Vagina (tissue), 2 donors: ENCODE measurements at regions not wholly inside any gene's neighbourhood (a gene's known extent, or its start where the extent isn't known, plus 50 kb on each side); places are given as distances from the start of the nearest gene placed in this dataset.

Experiments used
- DNase-seq, 2 donors: peaks; one replicate each; pipeline ENCODE4 v3.0.0-alpha.2; 2017; ENCODE audit errors: extremely low spot score in 2 of 2
- H3K27ac ChIP-seq: fragments of 200-600 bp; sonication (generic); one replicate; pipeline ENCODE4 v1.5.1; 2019
- H3K27me3 ChIP-seq: fragments of 200-600 bp; sonication (generic); one replicate; pipeline ENCODE4 v1.5.1; 2019
- H3K36me3 ChIP-seq, 2 donors: fragments of 200-600 bp; sonication (generic); one replicate each; pipeline ENCODE4 v1.5.1; 2017 to 2019
- H3K4me1 ChIP-seq: fragments of 200-600 bp; sonication (generic); one replicate; pipeline ENCODE4 v1.5.1; 2019
- H3K4me3 ChIP-seq, 2 donors: fragments of 200-600 bp; sonication (generic); 1 replicate in 1 of 2; 2 replicates in 1 of 2; pipeline ENCODE4 v1.5.1; 2016 to 2019
- H3K9me3 ChIP-seq: fragments of 200-600 bp; sonication (generic); one replicate; pipeline ENCODE4 v1.5.1; 2019
- POLR2A ChIP-seq, 2 donors: fragments of 450-650 bp; IDR thresholded peaks; one replicate each; pipeline ENCODE4 v1.6.1; 2017; ENCODE audit warnings: antibody characterized with exemption in 2 of 2, mild to moderate bottlenecking in 2 of 2, moderate library complexity in 2 of 2
- POLR2AphosphoS5 ChIP-seq, 2 donors: sonication (generic); formaldehyde crosslinking; IDR thresholded peaks; one replicate each; pipeline ENCODE4 v1.9.0; 2017; ENCODE audit warnings: antibody characterized with exemption in 2 of 2, mild to moderate bottlenecking in 2 of 2, low read depth in 1 of 2; ENCODE audit not compliant: insufficient read depth in 1 of 2
- intact Hi-C: fragments of 100-400 bp; cut with DNase I; formaldehyde crosslinking; loops from one replicate; pipeline ENCODE4 v1.15.1; 2023
- TF ChIP-seq, protein P1 (sequence below), 3 experiments: fragments of 450-650 bp in 2 of 3; fragments of 200-600 bp in 1 of 3; sonication (generic) in 1 of 3; IDR thresholded peaks; one replicate each; pipeline ENCODE4 v1.5.1; 2017 to 2019; ENCODE audit warnings: antibody characterized with exemption in 3 of 3, mild to moderate bottlenecking in 2 of 3, moderate library complexity in 2 of 3

DNA sequence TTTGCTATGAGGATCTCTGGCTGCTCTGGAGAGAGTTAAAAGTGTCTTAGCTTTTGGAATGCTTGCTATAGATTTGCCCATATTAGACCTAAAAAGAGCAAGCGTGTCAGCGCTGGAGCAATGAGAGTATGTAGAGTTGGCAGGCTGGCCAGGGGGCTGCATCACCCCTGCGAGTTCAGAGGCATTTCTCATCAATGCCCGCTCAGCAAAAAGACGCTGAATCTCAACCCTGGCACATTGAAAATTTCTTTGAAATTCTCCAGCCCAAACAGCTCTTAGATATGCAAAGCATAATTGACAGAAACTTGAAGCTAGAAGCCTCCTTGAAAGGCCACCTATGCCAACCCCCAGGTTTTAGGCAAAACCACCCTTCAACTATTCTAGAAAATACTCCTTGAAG lies 135.5 kb upstream of the F3 start:
- Histone ChIP-seq H3K4me3 (no peak overlapping the region), H3K27ac (no peak overlapping the region), H3K4me1 (no peaks in the 10 kb centered on the region), H3K27me3 (no peaks in the 10 kb centered on the region), H3K36me3 (no peaks in the 10 kb centered on the region), H3K9me3 (no peaks in the 10 kb centered on the region)
- intact Hi-C loops, result no loop called here
- no peak for DNase-seq
- TF ChIP-seq POLR2A (IDR thresholded peaks at IDR 0.05) (no peak), POLR2AphosphoS5 (IDR thresholded peaks at IDR 0.05; ENCODE audit: insufficient read depth in 1 of 2, low read depth in 1 of 2) (no peak)
- TF ChIP-seq, protein P1, sequence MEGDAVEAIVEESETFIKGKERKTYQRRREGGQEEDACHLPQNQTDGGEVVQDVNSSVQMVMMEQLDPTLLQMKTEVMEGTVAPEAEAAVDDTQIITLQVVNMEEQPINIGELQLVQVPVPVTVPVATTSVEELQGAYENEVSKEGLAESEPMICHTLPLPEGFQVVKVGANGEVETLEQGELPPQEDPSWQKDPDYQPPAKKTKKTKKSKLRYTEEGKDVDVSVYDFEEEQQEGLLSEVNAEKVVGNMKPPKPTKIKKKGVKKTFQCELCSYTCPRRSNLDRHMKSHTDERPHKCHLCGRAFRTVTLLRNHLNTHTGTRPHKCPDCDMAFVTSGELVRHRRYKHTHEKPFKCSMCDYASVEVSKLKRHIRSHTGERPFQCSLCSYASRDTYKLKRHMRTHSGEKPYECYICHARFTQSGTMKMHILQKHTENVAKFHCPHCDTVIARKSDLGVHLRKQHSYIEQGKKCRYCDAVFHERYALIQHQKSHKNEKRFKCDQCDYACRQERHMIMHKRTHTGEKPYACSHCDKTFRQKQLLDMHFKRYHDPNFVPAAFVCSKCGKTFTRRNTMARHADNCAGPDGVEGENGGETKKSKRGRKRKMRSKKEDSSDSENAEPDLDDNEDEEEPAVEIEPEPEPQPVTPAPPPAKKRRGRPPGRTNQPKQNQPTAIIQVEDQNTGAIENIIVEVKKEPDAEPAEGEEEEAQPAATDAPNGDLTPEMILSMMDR (IDR thresholded peaks at IDR 0.05), result no peak

- Histone ChIP-seq H3K9me3 (no peaks in the 10 kb centered on the region), H3K36me3 (no peaks in the 10 kb centered on the region), H3K4me3 (no peak overlapping the region), H3K27ac (no peak overlapping the region), H3K4me1 (no peaks in the 10 kb centered on the region), H3K27me3 (no peaks in the 10 kb centered on the region)
- no peak for DNase-seq
- TF ChIP-seq POLR2AphosphoS5 (IDR thresholded peaks at IDR 0.05; ENCODE audit: insufficient read depth in 1 of 2, low read depth in 1 of 2), result no peak
- no peak for TF ChIP-seq POLR2A (IDR thresholded peaks at IDR 0.05)
- TF ChIP-seq, protein P1 (IDR thresholded peaks at IDR 0.05), result no peak
- intact Hi-C loops, result no loop called here
These were observed 135.1 kb upstream of the F3 start for GRCh38 chr1:94676686-94677085.

DNA sequence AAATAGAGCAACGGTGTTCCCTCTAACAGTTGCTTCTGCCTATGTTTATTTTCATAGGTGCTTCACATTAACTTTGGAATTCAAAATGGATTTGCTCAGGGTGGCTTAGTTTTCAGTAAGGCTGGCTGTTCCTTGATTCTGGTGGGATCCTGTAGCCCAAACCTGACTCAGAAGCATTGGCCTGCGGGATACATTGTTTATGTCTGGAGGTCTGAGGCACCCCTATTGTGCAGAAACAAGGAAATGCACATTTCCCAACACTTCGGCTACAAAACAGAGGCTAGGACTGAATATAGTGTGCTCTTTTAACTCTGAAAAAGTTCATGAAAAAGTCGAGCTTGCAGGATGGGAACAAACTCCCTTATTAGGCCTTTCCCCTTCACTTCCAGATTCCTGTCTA lies 133.8 kb upstream of the F3 start:
- Histone ChIP-seq H3K27ac (no peak overlapping the region), H3K27me3 (no peaks in the 10 kb centered on the region), H3K36me3 (no peaks in the 10 kb centered on the region), H3K9me3 (no peaks in the 10 kb centered on the region), H3K4me1 (no peaks in the 10 kb centered on the region), H3K4me3 (no peak overlapping the region)
- TF ChIP-seq POLR2AphosphoS5 (IDR thresholded peaks at IDR 0.05; ENCODE audit: insufficient read depth in 1 of 2, low read depth in 1 of 2), result no peak
- TF ChIP-seq, protein P1 (IDR thresholded peaks at IDR 0.05), result no peak
- TF ChIP-seq POLR2A (IDR thresholded peaks at IDR 0.05), result no peak
- intact Hi-C loops, result no loop called here
- no peak for DNase-seq

DNA sequence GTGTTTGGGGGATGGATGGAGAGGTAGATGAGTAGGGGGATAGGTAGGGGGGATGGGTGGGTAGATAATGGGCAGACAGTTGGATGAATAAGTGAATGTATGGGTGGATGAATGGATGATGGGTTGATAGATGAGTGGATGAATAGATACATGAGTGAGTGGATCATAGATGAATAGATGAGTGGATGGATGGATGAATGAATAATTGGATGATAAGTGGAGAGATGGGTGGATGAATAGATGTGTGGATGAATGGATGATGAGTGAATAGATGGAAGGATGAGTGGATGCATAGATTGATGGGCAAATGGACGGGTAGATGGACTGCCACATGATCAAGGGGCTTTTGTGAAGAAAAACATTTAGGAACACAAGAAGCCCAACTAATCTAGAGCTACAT lies 133.3 kb upstream of the F3 start:
- no peak for TF ChIP-seq POLR2AphosphoS5 (IDR thresholded peaks at IDR 0.05; ENCODE audit: insufficient read depth in 1 of 2, low read depth in 1 of 2)
- TF ChIP-seq POLR2A (IDR thresholded peaks at IDR 0.05), result no peak
- TF ChIP-seq, protein P1 (IDR thresholded peaks at IDR 0.05), result no peak

DNA sequence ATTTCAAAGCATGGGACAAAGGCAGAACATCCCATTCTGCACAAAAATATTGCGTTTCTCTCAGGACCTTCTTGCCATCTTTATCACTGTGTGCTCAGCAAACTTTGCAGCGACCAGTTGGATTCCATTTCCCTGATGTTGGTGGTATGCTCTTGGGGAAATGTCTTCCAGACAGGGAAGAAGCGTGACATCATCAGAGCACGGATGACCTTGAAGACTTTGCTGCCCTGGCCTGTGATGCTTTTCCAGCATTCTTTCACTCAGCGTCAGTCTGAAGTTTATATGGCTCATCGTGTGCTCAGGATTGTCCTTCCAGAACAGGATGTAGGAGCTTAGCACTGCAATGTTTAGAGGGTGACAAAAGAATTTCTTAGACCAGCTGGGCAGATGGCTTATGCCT lies 131.4 kb upstream of the F3 start:
- intact Hi-C loops, result no loop called here
- H3K4me3 ChIP-seq, result no peak overlapping the region
- H3K36me3 ChIP-seq, result no peaks in the 10 kb centered on the region
- TF ChIP-seq, protein P1 (IDR thresholded peaks at IDR 0.05), result no peak
- no peak for TF ChIP-seq POLR2AphosphoS5 (IDR thresholded peaks at IDR 0.05; ENCODE audit: insufficient read depth in 1 of 2, low read depth in 1 of 2)
- no peak for TF ChIP-seq POLR2A (IDR thresholded peaks at IDR 0.05)
- no peaks in the 10 kb centered on the region for H3K27me3 ChIP-seq
- no peaks in the 10 kb centered on the region for H3K4me1 ChIP-seq
- H3K27ac ChIP-seq, result no peak overlapping the region
- H3K9me3 ChIP-seq, result no peaks in the 10 kb centered on the region
- DNase-seq, result no peak

More for the DNA sequence above, 133.3 kb upstream of the F3 start:
- no peaks in the 10 kb centered on the region for H3K4me1 ChIP-seq
- no peaks in the 10 kb centered on the region for H3K9me3 ChIP-seq
- no peak overlapping the region for H3K4me3 ChIP-seq
- intact Hi-C loops, result no loop called here
- no peak for DNase-seq
- H3K27me3 ChIP-seq, result no peaks in the 10 kb centered on the region
- no peaks in the 10 kb centered on the region for H3K36me3 ChIP-seq
- no peak overlapping the region for H3K27ac ChIP-seq
